Liver (tissue), 8 donors: ENCODE measurements at regions not wholly inside any gene's neighbourhood (a gene's known extent, or its start where the extent isn't known, plus 50 kb on each side); places are given as distances from the start of the nearest gene placed in this dataset.

Experiments used
- DNase-seq: peaks from one replicate; pipeline ENCODE4 v3.0.0-alpha.2; 2017; ENCODE audit warnings: low spot score
- H3K27ac ChIP-seq, 2 donors: one replicate each; pipeline ENCODE4 v1.7.0; 2013; ENCODE audit warnings: inconsistent platforms in 2 of 2, low read length in 2 of 2, control low read depth in 1 of 2, low read depth in 1 of 2, mild to moderate bottlenecking in 1 of 2
- H3K27me3 ChIP-seq, 4 donors: one replicate each; pipeline versions ENCODE4 v1.6.1 to v1.7.0; 2013; ENCODE audit warnings: low read length in 3 of 4, inconsistent platforms in 1 of 4, mild to moderate bottlenecking in 1 of 4, moderate library complexity in 1 of 4; ENCODE audit not compliant: control insufficient read depth in 4 of 4, insufficient read depth in 4 of 4
- H3K36me3 ChIP-seq, 4 donors: one replicate each; pipeline versions ENCODE4 v1.6.1 to v1.7.0; 2013; ENCODE audit warnings: low read length in 3 of 4, mild to moderate bottlenecking in 3 of 4, low read depth in 1 of 4, moderate library complexity in 1 of 4; ENCODE audit not compliant: control insufficient read depth in 4 of 4, insufficient read depth in 3 of 4
- H3K4me1 ChIP-seq, 4 donors: one replicate each; pipeline versions ENCODE4 v1.6.1 to v1.7.0; 2013; ENCODE audit warnings: low read length in 3 of 4, mild to moderate bottlenecking in 3 of 4, moderate library complexity in 1 of 4; ENCODE audit not compliant: control insufficient read depth in 4 of 4, insufficient read depth in 4 of 4
- H3K4me3 ChIP-seq, 3 donors: one replicate each; pipeline versions ENCODE4 v1.6.1 to v1.7.0; 2013; ENCODE audit warnings: low read length in 3 of 3, control low read depth in 1 of 3, low read depth in 1 of 3, mild to moderate bottlenecking in 1 of 3
- H3K9ac ChIP-seq, 2 donors: one replicate each; pipeline ENCODE4 v1.7.0; 2013; ENCODE audit warnings: low read length in 2 of 2, mild to moderate bottlenecking in 2 of 2, moderate library complexity in 2 of 2, control low read depth in 1 of 2, low read depth in 1 of 2
- H3K9me3 ChIP-seq, 4 donors: one replicate each; pipeline versions ENCODE4 v1.6.1 to v1.7.0; 2013; ENCODE audit warnings: low read length in 3 of 4; ENCODE audit not compliant: control insufficient read depth in 4 of 4
- CTCF ChIP-seq: fragments of 150-350 bp; IDR thresholded peaks from 2 replicates; pipeline ENCODE4 v1.5.1; 2017; ENCODE audit warnings: improper control_type of control experiment, low read depth, low read length; ENCODE audit not compliant: missing input control
- EGR1 ChIP-seq, 2 donors: IDR thresholded peaks; 2 replicates each; pipeline ENCODE4 v1.6.1; 2016 to 2018; ENCODE audit warnings: antibody characterized with exemption in 2 of 2, low read depth in 2 of 2
- FOXA1 ChIP-seq: IDR thresholded peaks from 2 replicates; pipeline ENCODE4 v1.6.1; 2016; ENCODE audit warnings: antibody characterized with exemption
- GABPA ChIP-seq, 2 donors: IDR thresholded peaks in 1 of 2; conservative IDR thresholded peaks in 1 of 2; 2 replicates each; pipeline ENCODE4 v1.6.1; 2016; ENCODE audit warnings: antibody characterized with exemption in 2 of 2, mild to moderate bottlenecking in 1 of 2, moderate library complexity in 1 of 2
- HNF4A ChIP-seq, 2 donors: conservative IDR thresholded peaks; 2 replicates each; pipeline ENCODE4 v1.6.1; 2016; ENCODE audit warnings: antibody characterized with exemption in 2 of 2, mild to moderate bottlenecking in 2 of 2
- HNF4G ChIP-seq: IDR thresholded peaks from 2 replicates; pipeline ENCODE4 v1.6.1; 2016; ENCODE audit warnings: antibody characterized with exemption
- JUND ChIP-seq, 2 donors: IDR thresholded peaks; 2 replicates each; pipeline ENCODE4 v1.6.1; 2016; ENCODE audit warnings: antibody characterized with exemption in 2 of 2
- NR2F2 ChIP-seq: IDR thresholded peaks from 2 replicates; pipeline ENCODE4 v1.6.1; 2016; ENCODE audit warnings: antibody characterized with exemption
- RAD21 ChIP-seq, 2 donors: IDR thresholded peaks; 2 replicates each; pipeline ENCODE4 v1.6.1; 2016; ENCODE audit warnings: antibody characterized with exemption in 2 of 2, mild to moderate bottlenecking in 2 of 2
- REST ChIP-seq: IDR thresholded peaks from 2 replicates; pipeline ENCODE4 v1.6.1; 2016; ENCODE audit warnings: antibody characterized with exemption, mild to moderate bottlenecking
- RXRA ChIP-seq, 2 donors: IDR thresholded peaks; 2 replicates each; pipeline ENCODE4 v1.6.1; 2017 to 2018; ENCODE audit warnings: antibody characterized with exemption in 2 of 2, mild to moderate bottlenecking in 1 of 2
- SP1 ChIP-seq: IDR thresholded peaks from 2 replicates; pipeline ENCODE4 v1.6.1; 2018; ENCODE audit warnings: antibody characterized with exemption, mild to moderate bottlenecking
- TAF1 ChIP-seq: conservative IDR thresholded peaks from 2 replicates; pipeline ENCODE4 v1.6.1; 2016; ENCODE audit warnings: antibody characterized with exemption, mild to moderate bottlenecking
- YY1 ChIP-seq: IDR thresholded peaks from 2 replicates; pipeline ENCODE4 v1.6.1; 2016; ENCODE audit warnings: antibody characterized with exemption, mild to moderate bottlenecking
- ZBTB33 ChIP-seq: IDR thresholded peaks from 2 replicates; pipeline ENCODE4 v1.6.1; 2016; ENCODE audit warnings: antibody characterized with exemption
- WGBS: extraction: QIAGEN DNeasy Blood & Tissue Kit; methylation state at CpG from one replicate; pipeline ENCODE4 v1.1.7; 2013; 5-methylcytosine and 5-hydroxymethylcytosine counted together
- TF ChIP-seq, protein P1 (sequence below): IDR thresholded peaks from 2 replicates; pipeline ENCODE4 v1.6.1; 2016; ENCODE audit warnings: antibody characterized with exemption
- TF ChIP-seq, protein P2 (sequence below): IDR thresholded peaks from 2 replicates; pipeline ENCODE4 v1.6.1; 2016; ENCODE audit warnings: antibody characterized with exemption
- donor health status: healthy.
- donor health status: healthy.
- donor health status: healthy.
- donor health status: healthy.
- donor health status: healthy.

GRCh38 chr12:89185889-89186288, 166.4 kb downstream of the DUSP6 start:
- DNase-seq: no peak
- WGBS: 96% methylated on average over 2 of the region's 2 CpGs
- TF ChIP-seq, protein P1, sequence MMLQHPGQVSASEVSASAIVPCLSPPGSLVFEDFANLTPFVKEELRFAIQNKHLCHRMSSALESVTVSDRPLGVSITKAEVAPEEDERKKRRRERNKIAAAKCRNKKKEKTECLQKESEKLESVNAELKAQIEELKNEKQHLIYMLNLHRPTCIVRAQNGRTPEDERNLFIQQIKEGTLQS: no peak
- no peak for TF ChIP-seq SP1
- no peak for TF ChIP-seq JUND (IDR thresholded peaks at IDR 0.05)
- no peak for TF ChIP-seq FOXA1
- TF ChIP-seq GABPA (IDR thresholded peaks at IDR 0.05 in 1 of 2, conservative IDR thresholded peaks at IDR 0.05 in 1 of 2): no peak
- no peak for TF ChIP-seq NR2F2
- TF ChIP-seq, protein P2, sequence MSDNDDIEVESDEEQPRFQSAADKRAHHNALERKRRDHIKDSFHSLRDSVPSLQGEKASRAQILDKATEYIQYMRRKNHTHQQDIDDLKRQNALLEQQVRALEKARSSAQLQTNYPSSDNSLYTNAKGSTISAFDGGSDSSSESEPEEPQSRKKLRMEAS: no peak
- no peak for TF ChIP-seq CTCF
- no peak for TF ChIP-seq ZBTB33
- no peak for TF ChIP-seq TAF1
- no peak for TF ChIP-seq EGR1 (IDR thresholded peaks at IDR 0.05; ENCODE audit: low read depth in 2 of 2)
- TF ChIP-seq YY1: no peak
- TF ChIP-seq RXRA (IDR thresholded peaks at IDR 0.05): no peak
- TF ChIP-seq HNF4A (conservative IDR thresholded peaks at IDR 0.05): no peak
- no peak for TF ChIP-seq HNF4G
- H3K27ac ChIP-seq: no peak overlapping the region
- no peaks in the 10 kb centered on the region for H3K9me3 ChIP-seq
- no peak overlapping the region for H3K9ac ChIP-seq
- no peak overlapping the region for H3K4me3 ChIP-seq
- H3K4me1 ChIP-seq: peaks cover 0 to 11% (median 4%) of the 10 kb centered on the region in 4 donors
- no peaks in the 10 kb centered on the region for H3K36me3 ChIP-seq
- H3K27me3 ChIP-seq: no peaks in the 10 kb centered on the region

GRCh38 chr12:89185181-89185580, 167.1 kb downstream of the DUSP6 start:
- DNase-seq: no peak
- WGBS: 97% methylated on average over 3 of the region's 3 CpGs
- no peak overlapping the region for H3K4me3 ChIP-seq
- H3K27me3 ChIP-seq: no peaks in the 10 kb centered on the region
- H3K9ac ChIP-seq: no peak overlapping the region
- TF ChIP-seq ZBTB33: no peak
- no peak for TF ChIP-seq YY1
- TF ChIP-seq RXRA (IDR thresholded peaks at IDR 0.05): no peak
- no peak for TF ChIP-seq JUND (IDR thresholded peaks at IDR 0.05)
- no peak for TF ChIP-seq EGR1 (IDR thresholded peaks at IDR 0.05; ENCODE audit: low read depth in 2 of 2)
- no peak for TF ChIP-seq REST
- no peak for TF ChIP-seq HNF4G
- TF ChIP-seq RAD21 (IDR thresholded peaks at IDR 0.05): no peak
- TF ChIP-seq HNF4A (conservative IDR thresholded peaks at IDR 0.05): no peak
- TF ChIP-seq, protein P1: no peak
- TF ChIP-seq CTCF: no peak
- TF ChIP-seq, protein P2: no peak
- no peak for TF ChIP-seq GABPA (IDR thresholded peaks at IDR 0.05 in 1 of 2, conservative IDR thresholded peaks at IDR 0.05 in 1 of 2)
- no peak for TF ChIP-seq SP1
- peaks cover 0 to 14% (median 4%) of the 10 kb centered on the region in 4 donors for H3K4me1 ChIP-seq
- no peaks in the 10 kb centered on the region for H3K36me3 ChIP-seq
- no peak overlapping the region for H3K27ac ChIP-seq
- no peaks in the 10 kb centered on the region for H3K9me3 ChIP-seq
